Right lobe of liver (tissue), 6 donors: ENCODE measurements at regions not wholly inside any gene's neighbourhood (a gene's known extent, or its start where the extent isn't known, plus 50 kb on each side); places are given as distances from the start of the nearest gene placed in this dataset.
A peak's percentile ranks its signal among the peaks of the same experiment; 100 is the strongest.

ENCODE experiments used
- ATAC-seq, 4 donors: fragments of 200-7000 bp; cut with Tn5 transposase; one replicate each; pipeline ENCODE4 v1.9.1; 2020; ENCODE audit warnings: mild to moderate bottlenecking in 4 of 4, moderate library complexity in 4 of 4
- DNase-seq, 3 donors: peaks; one replicate each; pipeline ENCODE4 v3.0.0-alpha.2; 2020
- H3K27ac ChIP-seq, 3 donors: fragments of 200-600 bp; one replicate each; pipeline ENCODE4 v1.8.0; 2022
- H3K27me3 ChIP-seq, 2 donors: fragments of 200-600 bp; one replicate each; pipeline ENCODE4 v1.8.0; 2022
- H3K36me3 ChIP-seq, 4 donors: fragments of 200-600 bp; sonication (generic) in 1 of 4; one replicate each; pipeline versions ENCODE4 v1.5.1 to v1.8.0; 2017 to 2022; ENCODE audit warnings: control low read depth in 1 of 4
- H3K4me1 ChIP-seq, 4 donors: fragments of 200-600 bp; sonication (generic) in 1 of 4; one replicate each; pipeline versions ENCODE4 v1.5.1 to v1.8.0; 2017 to 2022; ENCODE audit warnings: control low read depth in 1 of 4
- H3K4me3 ChIP-seq, 3 donors: fragments of 200-600 bp; one replicate each; pipeline ENCODE4 v1.8.0; 2022
- H3K9me3 ChIP-seq, 4 donors: fragments of 200-600 bp; sonication (generic) in 1 of 4; one replicate each; pipeline versions ENCODE4 v1.5.1 to v1.8.0; 2017 to 2022; ENCODE audit warnings: control low read depth in 1 of 4
- CTCF ChIP-seq, 4 donors: fragments of 200-600 bp in 3 of 4; fragments of 450-650 bp in 1 of 4; IDR thresholded peaks; one replicate each; pipeline versions ENCODE4 v1.5.1 to v1.8.0; 2016 to 2022; ENCODE audit warnings: antibody characterized with exemption in 4 of 4, mild to moderate bottlenecking in 2 of 4
- POLR2A ChIP-seq: fragments of 450-650 bp; IDR thresholded peaks from one replicate; pipeline ENCODE4 v1.6.1; 2017; ENCODE audit warnings: antibody characterized with exemption, mild to moderate bottlenecking
- WGBS: methylation state at CpG from one replicate; pipeline ENCODE4 v1.1.6; 2018; ENCODE audit warnings: low coverage, low lambda C conversion rate; ENCODE audit not compliant: insufficient coverage; ENCODE audit errors: missing lambda C conversion rate; 5-methylcytosine and 5-hydroxymethylcytosine counted together
- intact Hi-C, 2 donors: fragments of 100-400 bp; cut with DNase I; formaldehyde crosslinking; loops; one replicate each; pipeline versions ENCODE4 v1.11.2 to v1.14.1; 2022
- donor health status: DM: no; HTN: yes; CAD: no.
- donor health status: DM: no; HTN: no; CAD: no.
- donor health status: DM: no; HTN: no; CAD: no.
- donor health status: DM: no; HTN: yes; CAD: no.
- donor health status: DM: no; HTN: yes; CAD: no.

GRCh38 chr10:84997870-84998269 lies 669.5 kb downstream of the CCSER2 start:
- TF ChIP-seq CTCF (IDR thresholded peaks at IDR 0.05), result no peak
- TF ChIP-seq POLR2A, result no peak
- DNase-seq, result no peak
- 29% methylated on average over 2 of the region's 2 CpGs for WGBS
- Histone ChIP-seq H3K27me3 (no peaks in the 10 kb centered on the region), H3K4me1 (no peaks in the 10 kb centered on the region), H3K9me3 (no peaks in the 10 kb centered on the region), H3K4me3 (no peak overlapping the region), H3K36me3 (no peaks in the 10 kb centered on the region), H3K27ac (no peak overlapping the region)
- ATAC-seq, result no peak
- intact Hi-C loops, result no loop called here

- DNase-seq, result no peak
- Histone ChIP-seq H3K4me3 (no peak overlapping the region), H3K9me3 (no peaks in the 10 kb centered on the region), H3K27me3 (no peaks in the 10 kb centered on the region), H3K27ac (no peak overlapping the region), H3K4me1 (no peaks in the 10 kb centered on the region), H3K36me3 (no peaks in the 10 kb centered on the region)
- WGBS, result 52% methylated on average over 4 of the region's 4 CpGs
- ATAC-seq, result no peak
- intact Hi-C loops, result no loop called here
- TF ChIP-seq POLR2A, result no peak
- TF ChIP-seq CTCF (IDR thresholded peaks at IDR 0.05), result no peak
Observed at GRCh38 chr10:84999929-85000328, 671.5 kb downstream of the CCSER2 start.

GRCh38 chr10:85003083-85003482 lies 674.7 kb downstream of the CCSER2 start:
- Histone ChIP-seq H3K9me3 (no peaks in the 10 kb centered on the region), H3K4me1 (no peaks in the 10 kb centered on the region), H3K27me3 (no peaks in the 10 kb centered on the region), H3K27ac (no peak overlapping the region), H3K36me3 (no peaks in the 10 kb centered on the region), H3K4me3 (no peak overlapping the region)
- peak in 1 of 4 donors; percentile 61 for ATAC-seq
- DNase-seq, result no peak
- intact Hi-C loops, result no loop called here
- no peak for TF ChIP-seq CTCF (IDR thresholded peaks at IDR 0.05)
- no peak for TF ChIP-seq POLR2A
- WGBS, result 16% methylated on average over 1 of the region's 1 CpG

GRCh38 chr10:85008488-85009184 lies 680.2 kb downstream of the CCSER2 start:
- H3K36me3 ChIP-seq, result no peaks in the 10 kb centered on the region
- H3K27ac ChIP-seq, result no peak overlapping the region
- intact Hi-C loops, result no loop called here
- no peak for ATAC-seq
- WGBS, result 67% methylated on average over 6 of the region's 6 CpGs
- no peak for DNase-seq
- no peaks in the 10 kb centered on the region for H3K9me3 ChIP-seq
- no peak overlapping the region for H3K4me3 ChIP-seq
- no peaks in the 10 kb centered on the region for H3K27me3 ChIP-seq
- H3K4me1 ChIP-seq, result no peaks in the 10 kb centered on the region
- TF ChIP-seq POLR2A (no peak), CTCF (IDR thresholded peaks at IDR 0.05) (no peak)
